ENCODE measurements at regions not wholly inside any gene's neighbourhood (a gene's known extent, or its start where the extent isn't known, plus 50 kb on each side); places are given as distances from the start of the nearest gene placed in this dataset.

GRCh38 chr4:53959343-53960120 is 104.9 kb downstream of the CHIC2 start:
- H3K27ac ChIP-seq = no peak overlapping the region
- DNase-seq (ENCODE audit: low spot score in 2 of 2) = no peak
- TF ChIP-seq POLR2AphosphoS5 (IDR thresholded peaks at IDR 0.05) = no peak
- peaks cover 0 to 8% of the 10 kb centered on the region in 2 donors for H3K4me1 ChIP-seq
- no peaks in the 10 kb centered on the region for H3K36me3 ChIP-seq
- H3K27me3 ChIP-seq = no peaks in the 10 kb centered on the region
- H3K9me3 ChIP-seq = no peaks in the 10 kb centered on the region
- intact Hi-C loops (cut with DNase I; ENCODE audit: low total_unique reads) = no loop called here
- H3K4me3 ChIP-seq = no peak overlapping the region

GRCh38 chr4:53956454-53956853 is 108.0 kb downstream of the CHIC2 start:
- no peaks in the 10 kb centered on the region for H3K9me3 ChIP-seq
- TF ChIP-seq POLR2A (IDR thresholded peaks at IDR 0.05) = no peak
- no peak for TF ChIP-seq POLR2AphosphoS5 (IDR thresholded peaks at IDR 0.05)
- TF ChIP-seq, protein P1, sequence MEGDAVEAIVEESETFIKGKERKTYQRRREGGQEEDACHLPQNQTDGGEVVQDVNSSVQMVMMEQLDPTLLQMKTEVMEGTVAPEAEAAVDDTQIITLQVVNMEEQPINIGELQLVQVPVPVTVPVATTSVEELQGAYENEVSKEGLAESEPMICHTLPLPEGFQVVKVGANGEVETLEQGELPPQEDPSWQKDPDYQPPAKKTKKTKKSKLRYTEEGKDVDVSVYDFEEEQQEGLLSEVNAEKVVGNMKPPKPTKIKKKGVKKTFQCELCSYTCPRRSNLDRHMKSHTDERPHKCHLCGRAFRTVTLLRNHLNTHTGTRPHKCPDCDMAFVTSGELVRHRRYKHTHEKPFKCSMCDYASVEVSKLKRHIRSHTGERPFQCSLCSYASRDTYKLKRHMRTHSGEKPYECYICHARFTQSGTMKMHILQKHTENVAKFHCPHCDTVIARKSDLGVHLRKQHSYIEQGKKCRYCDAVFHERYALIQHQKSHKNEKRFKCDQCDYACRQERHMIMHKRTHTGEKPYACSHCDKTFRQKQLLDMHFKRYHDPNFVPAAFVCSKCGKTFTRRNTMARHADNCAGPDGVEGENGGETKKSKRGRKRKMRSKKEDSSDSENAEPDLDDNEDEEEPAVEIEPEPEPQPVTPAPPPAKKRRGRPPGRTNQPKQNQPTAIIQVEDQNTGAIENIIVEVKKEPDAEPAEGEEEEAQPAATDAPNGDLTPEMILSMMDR (IDR thresholded peaks at IDR 0.05) = no peak
- H3K4me3 ChIP-seq = no peak overlapping the region
- no peaks in the 10 kb centered on the region for H3K4me1 ChIP-seq
- intact Hi-C loops (cut with DNase I; ENCODE audit: low total_unique reads) = no loop called here
- no peaks in the 10 kb centered on the region for H3K27me3 ChIP-seq
- no peaks in the 10 kb centered on the region for H3K36me3 ChIP-seq
- H3K27ac ChIP-seq = no peak overlapping the region
- no peak for DNase-seq (ENCODE audit: low spot score in 2 of 2)

DNA sequence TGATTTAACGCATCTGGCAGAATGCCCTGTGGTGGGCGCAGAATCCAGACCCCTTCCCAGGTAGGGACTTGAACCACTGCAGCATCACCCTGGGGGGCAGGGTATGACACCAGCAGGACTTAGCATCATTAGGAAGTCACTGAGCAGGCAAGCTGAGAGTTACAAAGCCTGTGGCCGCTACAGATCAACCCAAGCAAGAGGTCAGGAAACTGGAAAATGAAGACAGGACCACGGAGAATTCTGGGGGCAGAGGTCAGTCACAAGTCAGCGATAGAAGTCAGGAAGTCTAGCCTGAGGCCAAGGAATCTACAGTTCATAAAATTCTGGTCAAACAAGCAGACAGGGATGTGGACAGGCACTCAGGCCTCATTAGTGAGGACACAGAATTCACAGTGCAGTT is 108.4 kb downstream of the CHIC2 start:
- no peak for TF ChIP-seq POLR2A (IDR thresholded peaks at IDR 0.05)
- H3K27me3 ChIP-seq = no peaks in the 10 kb centered on the region
- H3K4me3 ChIP-seq = no peak overlapping the region
- no peaks in the 10 kb centered on the region for H3K9me3 ChIP-seq
- no peak overlapping the region for H3K27ac ChIP-seq
- DNase-seq (ENCODE audit: low spot score in 2 of 2) = no peak
- intact Hi-C loops (cut with DNase I; ENCODE audit: low total_unique reads) = no loop called here
- H3K4me1 ChIP-seq = no peaks in the 10 kb centered on the region
- H3K36me3 ChIP-seq = no peaks in the 10 kb centered on the region

DNA sequence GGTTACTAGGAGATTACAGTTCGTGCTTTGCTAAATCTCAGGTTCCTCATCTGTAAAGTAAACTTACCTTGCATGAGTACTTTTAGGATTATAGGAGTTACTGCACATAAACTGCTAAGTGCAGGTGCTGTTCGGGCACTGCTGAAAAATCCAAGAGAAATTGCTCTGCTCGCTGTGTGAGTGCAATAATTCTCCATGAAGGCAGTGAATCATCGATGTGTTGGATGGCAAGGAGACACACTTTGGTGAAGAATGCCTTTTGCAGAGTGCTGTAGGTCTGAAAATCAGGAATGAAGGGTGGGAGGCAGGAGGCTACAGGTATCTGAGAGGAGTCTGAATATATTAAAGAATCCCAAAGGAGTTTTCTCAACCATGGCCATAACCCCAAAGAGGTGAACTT is 113.0 kb downstream of the CHIC2 start:
- no peak overlapping the region for H3K4me3 ChIP-seq
- H3K36me3 ChIP-seq = no peaks in the 10 kb centered on the region
- intact Hi-C loops (cut with DNase I; ENCODE audit: low total_unique reads) = no loop called here
- no peaks in the 10 kb centered on the region for H3K9me3 ChIP-seq
- TF ChIP-seq POLR2A (IDR thresholded peaks at IDR 0.05) = no peak
- TF ChIP-seq, protein P1 (IDR thresholded peaks at IDR 0.05) = no peak
- TF ChIP-seq POLR2AphosphoS5 (IDR thresholded peaks at IDR 0.05) = no peak
- no peaks in the 10 kb centered on the region for H3K4me1 ChIP-seq
- no peaks in the 10 kb centered on the region for H3K27me3 ChIP-seq
- no peak for DNase-seq (ENCODE audit: low spot score in 2 of 2)
- H3K27ac ChIP-seq = no peak overlapping the region

DNA sequence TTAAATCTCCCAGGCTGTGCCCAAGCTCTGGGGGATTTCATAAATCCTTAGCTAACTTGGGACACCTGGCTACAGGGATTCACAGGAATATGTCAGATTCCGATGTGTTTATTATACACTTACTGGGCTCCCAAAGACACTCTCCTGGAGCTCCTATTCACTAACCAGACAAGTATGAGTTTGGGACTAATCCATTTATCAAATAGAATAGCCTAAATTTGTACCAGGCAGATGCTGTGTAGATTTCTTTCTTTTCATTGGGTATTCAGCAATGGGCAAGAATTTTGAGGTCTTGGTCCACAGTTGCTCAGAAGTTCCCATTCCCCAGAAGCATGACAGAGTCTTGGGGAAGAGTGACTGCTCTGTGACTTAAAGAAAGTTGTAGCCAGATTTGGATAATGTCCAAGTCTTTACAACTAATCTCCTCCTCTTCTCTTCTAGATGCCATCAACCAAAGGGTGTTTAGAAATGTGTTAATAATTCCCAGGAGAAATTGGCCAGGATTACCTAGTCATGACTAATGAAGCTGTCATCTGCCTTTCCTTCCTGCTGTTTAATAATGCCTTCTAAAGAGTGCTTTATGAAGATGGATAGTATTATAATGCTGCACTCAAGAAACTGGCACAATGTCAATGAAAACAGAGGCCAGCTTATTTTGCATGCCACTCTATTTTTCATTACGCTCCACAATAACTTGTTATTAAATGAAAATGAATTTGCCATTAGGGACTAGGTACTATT is 120.9 kb downstream of the CHIC2 start:
- H3K4me1 ChIP-seq = no peaks in the 10 kb centered on the region
- H3K27ac ChIP-seq = peak overlapping the region; percentile 44 to 45
- no peak overlapping the region for H3K4me3 ChIP-seq
- no peaks in the 10 kb centered on the region for H3K27me3 ChIP-seq
- TF ChIP-seq, protein P1 (IDR thresholded peaks at IDR 0.05) = no peak
- TF ChIP-seq POLR2A (IDR thresholded peaks at IDR 0.05) (no peak), POLR2AphosphoS5 (IDR thresholded peaks at IDR 0.05) (no peak)
- peaks cover 0 to 9% of the 10 kb centered on the region in 2 donors for H3K9me3 ChIP-seq
- intact Hi-C loops (cut with DNase I; ENCODE audit: low total_unique reads) = no loop called here
- H3K36me3 ChIP-seq = no peaks in the 10 kb centered on the region
- DNase-seq (ENCODE audit: low spot score in 2 of 2) = no peak

DNA sequence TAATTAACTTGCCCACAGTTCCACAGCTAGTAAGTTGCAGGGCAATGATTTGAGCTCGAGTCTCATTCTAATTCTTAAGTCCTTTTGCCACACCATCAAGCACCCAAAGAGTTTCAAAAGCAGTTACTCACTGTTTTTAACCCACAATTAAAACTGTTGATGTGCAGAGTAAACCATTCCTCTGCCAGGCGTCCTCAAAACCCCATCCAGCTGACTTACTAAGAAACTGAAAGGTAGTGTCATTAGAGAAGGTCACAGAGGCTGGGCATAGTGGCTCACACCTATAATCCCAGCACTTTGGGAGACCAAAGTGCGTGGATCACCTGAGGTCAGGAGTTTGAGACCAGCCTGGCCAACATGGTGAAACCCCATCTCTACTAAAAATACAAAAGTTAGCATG is 121.7 kb downstream of the CHIC2 start:
- no peaks in the 10 kb centered on the region for H3K36me3 ChIP-seq
- peak overlapping the region; percentile 44 to 45 for H3K27ac ChIP-seq
- no peak overlapping the region for H3K4me3 ChIP-seq
- H3K9me3 ChIP-seq = peaks cover 0 to 9% of the 10 kb centered on the region in 2 donors
- intact Hi-C loops (cut with DNase I; ENCODE audit: low total_unique reads) = no loop called here
- no peaks in the 10 kb centered on the region for H3K4me1 ChIP-seq
- H3K27me3 ChIP-seq = no peaks in the 10 kb centered on the region
- TF ChIP-seq, protein P1 (IDR thresholded peaks at IDR 0.05) = no peak
- TF ChIP-seq POLR2AphosphoS5 (IDR thresholded peaks at IDR 0.05) = no peak
- no peak for TF ChIP-seq POLR2A (IDR thresholded peaks at IDR 0.05)
- no peak for DNase-seq (ENCODE audit: low spot score in 2 of 2)
